CD4-positive, alpha-beta T cell (primary cell): ENCODE measurements at regions not wholly inside any gene's neighbourhood (a gene's known extent, or its start where the extent isn't known, plus 50 kb on each side); places are given as distances from the start of the nearest gene placed in this dataset.

Experiments
- ATAC-seq: fragments of 200-7000 bp; cut with Tn5 transposase; one replicate; pipeline ENCODE4 v1.10.0; 2022; ENCODE audit warnings: mild to moderate bottlenecking; ENCODE audit not compliant: poor library complexity
- CTCF ChIA-PET: fragments of 350-600 bp; sonication (Branson Sonifier 250); formaldehyde crosslinking; loops from one replicate; lab custom pipeline; 2021; ENCODE audit warnings: antibody characterized with exemption, inconsistent platforms; lab: Charles Lee
- POLR2A ChIA-PET: fragments of 350-600 bp; sonication (Branson Sonifier 250); formaldehyde crosslinking; loops from one replicate; lab custom pipeline; 2021; ENCODE audit warnings: antibody characterized with exemption, inconsistent platforms; lab: Charles Lee
- DNase-seq, 14 experiments: peaks; one replicate each; pipeline ENCODE4 v3.0.0-alpha.2; 2013 to 2020; ENCODE audit warnings: mixed read lengths in 2 of 14
- H3K27ac ChIP-seq, 2 donors: one replicate each; pipeline versions ENCODE4 v1.5.1 to v1.7.0; 2013; ENCODE audit warnings: low read length in 2 of 2, low read depth in 1 of 2, mild to moderate bottlenecking in 1 of 2
- H3K27me3 ChIP-seq, 2 experiments: 1 replicate in 1 of 2; 2 replicates in 1 of 2; pipeline versions ENCODE4 v1.6.1 to v1.7.0; 2013; ENCODE audit warnings: low read length in 2 of 2, control low read depth in 1 of 2, mild to moderate bottlenecking in 1 of 2, moderate library complexity in 1 of 2; ENCODE audit not compliant: insufficient read depth in 2 of 2, control insufficient read depth in 1 of 2
- H3K36me3 ChIP-seq: one replicate; pipeline ENCODE4 v1.6.1; 2013; ENCODE audit warnings: low read length, control low read depth; ENCODE audit not compliant: insufficient read depth
- H3K4me1 ChIP-seq: one replicate; pipeline ENCODE4 v1.6.1; 2013; ENCODE audit warnings: low read length, control low read depth; ENCODE audit not compliant: insufficient read depth
- H3K4me3 ChIP-seq: one replicate; pipeline ENCODE4 v1.5.1; 2013; ENCODE audit warnings: mild to moderate bottlenecking, low read length, moderate library complexity
- H3K9me3 ChIP-seq, 2 experiments: 1 replicate in 1 of 2; 2 replicates in 1 of 2; pipeline versions ENCODE4 v1.6.1 to v1.7.0; 2013; ENCODE audit warnings: low read length in 2 of 2, mild to moderate bottlenecking in 2 of 2, control low read depth in 1 of 2, moderate library complexity in 1 of 2; ENCODE audit not compliant: control insufficient read depth in 1 of 2, insufficient read depth in 1 of 2
- H3K27ac Mint-ChIP-seq: one replicate; pipeline ENCODE4 v1.8.0; 2020; ENCODE audit warnings: mixed read lengths
- H3K27me3 Mint-ChIP-seq: one replicate; pipeline ENCODE4 v1.8.0; 2021; ENCODE audit warnings: mixed read lengths
- H3K36me3 Mint-ChIP-seq: one replicate; pipeline ENCODE4 v1.8.0; 2021; ENCODE audit warnings: low read depth, mixed read lengths
- H3K4me1 Mint-ChIP-seq: one replicate; pipeline ENCODE4 v1.8.0; 2021; ENCODE audit warnings: low read depth, mixed read lengths
- H3K4me3 Mint-ChIP-seq: one replicate; pipeline ENCODE4 v1.8.0; 2020; ENCODE audit warnings: mild to moderate bottlenecking, mixed read lengths
- H3K9me3 Mint-ChIP-seq: one replicate; pipeline ENCODE4 v1.8.0; 2020; ENCODE audit warnings: mixed read lengths
- CTCF ChIP-seq: fragments of 200-600 bp; IDR thresholded peaks from one replicate; pipeline ENCODE4 v1.8.0; 2022; ENCODE audit warnings: antibody characterized with exemption, mild to moderate bottlenecking
- intact Hi-C, 2 experiments: fragments of 100-400 bp; cut with DNase I in 1 of 2; cut with micrococcal nuclease in 1 of 2; formaldehyde crosslinking; loops; one replicate each; pipeline versions ENCODE4 v1.15.1 to v1.9.0; 2023 to 2025; cut with DNase I, micrococcal nuclease

- Mint-ChIP-seq H3K27me3 (no peaks in the 10 kb centered on the region), H3K4me1 (no peaks in the 10 kb centered on the region), H3K4me3 (no peak overlapping the region), H3K9me3 (peaks cover 6% of the 10 kb centered on the region), H3K36me3 (no peaks in the 10 kb centered on the region), H3K27ac (no peak overlapping the region)
- ATAC-seq, result no peak
- no peak for DNase-seq
- Histone ChIP-seq H3K4me1 (no peaks in the 10 kb centered on the region), H3K36me3 (no peaks in the 10 kb centered on the region), H3K4me3 (no peak overlapping the region), H3K27ac (no peak overlapping the region), H3K9me3 (peaks cover 0 to 5% of the 10 kb centered on the region in 2 experiments), H3K27me3 (no peaks in the 10 kb centered on the region)
- CTCF ChIA-PET, result no interaction called here
- no peak for TF ChIP-seq CTCF
- intact Hi-C loops, result no loop called here
- POLR2A ChIA-PET, result no interaction called here
Observed at GRCh38 chr10:107244122-107244521, 79.6 kb upstream of the SORCS1 start.

GRCh38 chr10:107238275-107238674 is 73.8 kb upstream of the SORCS1 start:
- Histone ChIP-seq H3K36me3 (no peaks in the 10 kb centered on the region), H3K4me1 (no peaks in the 10 kb centered on the region), H3K9me3 (peaks cover 0 to 4% of the 10 kb centered on the region in 2 experiments), H3K27me3 (no peaks in the 10 kb centered on the region), H3K4me3 (no peak overlapping the region), H3K27ac (no peak overlapping the region)
- ATAC-seq (no peak), DNase-seq (no peak)
- POLR2A ChIA-PET, result no interaction called here
- CTCF ChIA-PET, result no interaction called here
- H3K27me3 Mint-ChIP-seq, result no peaks in the 10 kb centered on the region
- no peaks in the 10 kb centered on the region for H3K4me1 Mint-ChIP-seq
- H3K4me3 Mint-ChIP-seq, result no peak overlapping the region
- H3K9me3 Mint-ChIP-seq, result peaks cover 18% of the 10 kb centered on the region
- no peaks in the 10 kb centered on the region for H3K36me3 Mint-ChIP-seq
- intact Hi-C loops, result no loop called here
- no peak overlapping the region for H3K27ac Mint-ChIP-seq
- no peak for TF ChIP-seq CTCF

GRCh38 chr10:107232013-107232412 is 67.5 kb upstream of the SORCS1 start:
- intact Hi-C loops, result no loop called here
- H3K27me3 Mint-ChIP-seq, result no peaks in the 10 kb centered on the region
- DNase-seq, result no peak
- POLR2A ChIA-PET, result no interaction called here
- Histone ChIP-seq H3K4me3 (no peak overlapping the region), H3K4me1 (no peaks in the 10 kb centered on the region), H3K27ac (no peak overlapping the region), H3K36me3 (no peaks in the 10 kb centered on the region), H3K9me3 (peaks cover 0 to 4% of the 10 kb centered on the region in 2 experiments), H3K27me3 (no peaks in the 10 kb centered on the region)
- no peak for ATAC-seq
- no peak overlapping the region for H3K27ac Mint-ChIP-seq
- no peak for TF ChIP-seq CTCF
- H3K4me3 Mint-ChIP-seq, result no peak overlapping the region
- no peaks in the 10 kb centered on the region for H3K36me3 Mint-ChIP-seq
- peaks cover 21% of the 10 kb centered on the region for H3K9me3 Mint-ChIP-seq
- no peaks in the 10 kb centered on the region for H3K4me1 Mint-ChIP-seq
- CTCF ChIA-PET, result no interaction called here
